SK-N-SH (cell line): ENCODE measurements at regions not wholly inside any gene's neighbourhood (a gene's known extent, or its start where the extent isn't known, plus 50 kb on each side); places are given as distances from the start of the nearest gene placed in this dataset.

ENCODE experiments used
- CTCF ChIA-PET: fragments of 300-600, 350-600 bp; formaldehyde crosslinking; extraction: SDS; loops from one replicate; lab custom pipeline; 2021; lab: Yijun Ruan, JAX
- POLR2A ChIA-PET: fragments of 350-600 bp; sonication (Branson Sonifier 250); formaldehyde crosslinking; extraction: SDS; loops from one replicate; lab custom pipeline; 2020; ENCODE audit warnings: antibody characterized with exemption, inconsistent platforms; lab: Yijun Ruan, JAX
- DNase-seq: peaks from one replicate; pipeline ENCODE4 v3.0.0; 2012
- H2AFZ ChIP-seq: fragments of 200-600 bp; sonication (generic); 2 replicates; pipeline ENCODE4 v1.8.1; 2016; ENCODE audit warnings: antibody characterized with exemption, mild to moderate bottlenecking, low read depth
- H3F3A ChIP-seq: fragments of 200-600 bp; sonication (generic); replicated peaks from 2 replicates; pipeline ENCODE3; 2016; ENCODE audit warnings: antibody characterized with exemption, mild to moderate bottlenecking; ENCODE audit not compliant: insufficient read depth
- H3K27ac ChIP-seq, 2 experiments: fragments of 200-500 bp in 1 of 2; fragments of 200-600 bp in 1 of 2; sonication (Bioruptor generic) in 1 of 2; sonication (generic), shearing (Covaris generic) in 1 of 2; 2 replicates each; pipeline versions ENCODE4 v1.5.1 to v1.6.1; 2014 to 2016; ENCODE audit warnings: low read depth in 2 of 2, inconsistent platforms in 1 of 2, low read length in 1 of 2, mild to moderate bottlenecking in 1 of 2, mixed read lengths in 1 of 2
- H3K27me3 ChIP-seq: fragments of 200-600 bp; sonication (generic), shearing (Covaris generic); 2 replicates; pipeline ENCODE4 v1.6.1; 2016; ENCODE audit warnings: mixed run types; ENCODE audit not compliant: insufficient read depth
- H3K36me3 ChIP-seq, 2 experiments: fragments of 200-500 bp in 1 of 2; fragments of 200-600 bp in 1 of 2; sonication (Bioruptor generic) in 1 of 2; sonication (generic) in 1 of 2; replicated peaks in 1 of 2; 2 replicates each; pipeline versions ENCODE3 to v1.5.1; 2014 to 2016; ENCODE audit warnings: low read length in 1 of 2, mild to moderate bottlenecking in 1 of 2; ENCODE audit not compliant: insufficient read depth in 2 of 2, control insufficient read depth in 1 of 2
- H3K4me1 ChIP-seq, 2 experiments: fragments of 200-500 bp in 1 of 2; fragments of 200-600 bp in 1 of 2; sonication (Bioruptor generic) in 1 of 2; sonication (generic), shearing (Covaris generic) in 1 of 2; 2 replicates each; pipeline versions ENCODE4 v1.5.1 to v1.6.1; 2014 to 2016; ENCODE audit warnings: low read depth in 1 of 2, low read length in 1 of 2, mixed run types in 1 of 2; ENCODE audit not compliant: insufficient read depth in 2 of 2, control insufficient read depth in 1 of 2
- H3K4me2 ChIP-seq: fragments of 200-600 bp; sonication (generic), shearing (Covaris generic); 2 replicates; pipeline ENCODE4 v1.6.1; 2017; ENCODE audit warnings: mixed run types
- H3K4me3 ChIP-seq, 2 experiments: fragments of 200-500 bp in 1 of 2; fragments of 200-600 bp in 1 of 2; sonication (Bioruptor generic) in 1 of 2; sonication (generic), shearing (Covaris generic) in 1 of 2; 2 replicates each; pipeline versions ENCODE4 v1.5.1 to v1.8.1; 2014 to 2016; ENCODE audit warnings: low read depth in 2 of 2, inconsistent platforms in 1 of 2, low read length in 1 of 2, mild to moderate bottlenecking in 1 of 2, mixed read lengths in 1 of 2, moderate library complexity in 1 of 2
- H3K79me2 ChIP-seq: fragments of 200-600 bp; sonication (generic); 2 replicates; pipeline ENCODE4 v1.8.1; 2017; ENCODE audit warnings: mild to moderate bottlenecking; ENCODE audit not compliant: insufficient read depth
- H3K9ac ChIP-seq: fragments of 200-600 bp; sonication (generic); 2 replicates; pipeline ENCODE4 v1.6.1; 2017; ENCODE audit warnings: mixed run types
- H3K9me2 ChIP-seq: fragments of 200-600 bp; sonication (generic); 2 replicates; pipeline ENCODE4 v1.6.1; 2017; ENCODE audit warnings: mixed run types
- H3K9me3 ChIP-seq: fragments of 200-600 bp; sonication (generic); 2 replicates; pipeline ENCODE4 v1.6.1; 2017; ENCODE audit warnings: mixed run types, mild to moderate bottlenecking, moderate library complexity
- H4K20me1 ChIP-seq: fragments of 200-600 bp; sonication (generic); 2 replicates; pipeline ENCODE4 v1.6.1; 2017; ENCODE audit warnings: mild to moderate bottlenecking, mixed run types; ENCODE audit not compliant: insufficient read depth
- EP300 ChIP-seq, 2 experiments: IDR thresholded peaks; 2 replicates each; pipeline versions ENCODE4 v1.4.0 to v1.6.1; 2012; ENCODE audit warnings: borderline replicate concordance in 1 of 2, low read depth in 1 of 2, low read length in 1 of 2
- FOSL2 ChIP-seq: IDR thresholded peaks from 2 replicates; pipeline ENCODE4 v1.4.0; 2012; ENCODE audit warnings: low read depth, mild to moderate bottlenecking, moderate library complexity, borderline replicate concordance
- GABPA ChIP-seq: IDR thresholded peaks from 2 replicates; pipeline ENCODE4 v1.4.0; 2012; ENCODE audit warnings: low read depth, mild to moderate bottlenecking
- GATA2 ChIP-seq: sonication (generic); formaldehyde crosslinking; IDR thresholded peaks from 2 replicates; pipeline ENCODE4 v1.5.0; 2020; ENCODE audit warnings: mild to moderate bottlenecking, missing genetic modification reagents
- MEF2A ChIP-seq: IDR thresholded peaks from 2 replicates; pipeline ENCODE4 v1.4.0; 2012; ENCODE audit warnings: low read depth, borderline replicate concordance
- RAD21 ChIP-seq: IDR thresholded peaks from 2 replicates; pipeline ENCODE4 v1.6.1; 2012; ENCODE audit warnings: mild to moderate bottlenecking, low read length
- SIN3A ChIP-seq: IDR thresholded peaks from 2 replicates; pipeline ENCODE4 v1.6.1; 2012; ENCODE audit warnings: low read depth, mild to moderate bottlenecking, low read length, moderate library complexity, borderline replicate concordance
- SMC3 ChIP-seq: IDR thresholded peaks from 2 replicates; pipeline ENCODE4 v1.6.1; 2012; ENCODE audit warnings: low read depth, low read length, improper control_type of control experiment
- TAF1 ChIP-seq: IDR thresholded peaks from 2 replicates; pipeline ENCODE4 v1.6.1; 2012; ENCODE audit warnings: low read depth, mild to moderate bottlenecking, low read length, moderate library complexity, borderline replicate concordance
- WGBS: methylation state at CpG from one replicate; pipeline ENCODE4 v1.1.6; 2017; ENCODE audit warnings: low lambda C conversion rate; 5-methylcytosine and 5-hydroxymethylcytosine counted together
- TF ChIP-seq, protein P1 (sequence below): fragments of 200-600 bp; sonication (generic); IDR thresholded peaks from 2 replicates; pipeline ENCODE4 v1.6.1; 2017; ENCODE audit warnings: antibody characterized with exemption, mild to moderate bottlenecking, moderate library complexity
- TF ChIP-seq, protein P2 (sequence below): IDR thresholded peaks from 2 replicates; pipeline ENCODE4 v1.4.0; 2012; ENCODE audit warnings: low read depth, borderline replicate concordance

DNA sequence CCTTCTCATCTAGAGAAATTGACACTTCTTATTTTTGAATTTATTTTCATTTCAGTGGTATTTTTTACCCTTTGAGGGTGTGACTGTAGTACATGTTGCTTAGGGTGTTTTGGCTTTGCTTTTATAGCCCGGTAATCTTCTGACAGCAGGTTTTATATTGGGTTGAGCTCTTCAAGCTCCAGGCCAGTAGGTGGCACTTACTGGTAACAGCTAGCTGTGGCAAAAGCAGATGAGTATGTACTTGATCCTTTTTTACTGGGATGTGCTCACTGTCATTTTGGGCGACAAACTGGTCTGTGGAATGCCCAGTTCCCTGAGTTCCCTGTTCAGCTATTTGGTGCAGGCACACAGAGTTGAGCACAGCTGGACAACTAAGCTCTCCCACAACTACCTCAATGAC lies 916.2 kb upstream of the B3GALT2 start:
- H3K27ac ChIP-seq = no peak overlapping the region
- ChIA-PET POLR2A (no interaction called here), CTCF (interaction anchor here (1.0 kb wide), 1 partner anchor 11 kb away, joined by 4 read pairs; no protein-coding TSS in a partner anchor)
- TF ChIP-seq RAD21 (peak; percentile 34), SMC3 (no peak), SIN3A (no peak)
- TF ChIP-seq, protein P1, sequence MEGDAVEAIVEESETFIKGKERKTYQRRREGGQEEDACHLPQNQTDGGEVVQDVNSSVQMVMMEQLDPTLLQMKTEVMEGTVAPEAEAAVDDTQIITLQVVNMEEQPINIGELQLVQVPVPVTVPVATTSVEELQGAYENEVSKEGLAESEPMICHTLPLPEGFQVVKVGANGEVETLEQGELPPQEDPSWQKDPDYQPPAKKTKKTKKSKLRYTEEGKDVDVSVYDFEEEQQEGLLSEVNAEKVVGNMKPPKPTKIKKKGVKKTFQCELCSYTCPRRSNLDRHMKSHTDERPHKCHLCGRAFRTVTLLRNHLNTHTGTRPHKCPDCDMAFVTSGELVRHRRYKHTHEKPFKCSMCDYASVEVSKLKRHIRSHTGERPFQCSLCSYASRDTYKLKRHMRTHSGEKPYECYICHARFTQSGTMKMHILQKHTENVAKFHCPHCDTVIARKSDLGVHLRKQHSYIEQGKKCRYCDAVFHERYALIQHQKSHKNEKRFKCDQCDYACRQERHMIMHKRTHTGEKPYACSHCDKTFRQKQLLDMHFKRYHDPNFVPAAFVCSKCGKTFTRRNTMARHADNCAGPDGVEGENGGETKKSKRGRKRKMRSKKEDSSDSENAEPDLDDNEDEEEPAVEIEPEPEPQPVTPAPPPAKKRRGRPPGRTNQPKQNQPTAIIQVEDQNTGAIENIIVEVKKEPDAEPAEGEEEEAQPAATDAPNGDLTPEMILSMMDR = peak; percentile 22; the same call in 1 of the 2 replicates
- H3F3A ChIP-seq = peaks cover 4% of the 10 kb centered on the region
- no peak overlapping the region for H2AFZ ChIP-seq
- H3K4me2 ChIP-seq = no peak overlapping the region
- no peaks in the 10 kb centered on the region for H3K9me3 ChIP-seq
- 23% methylated on average over 2 of the region's 2 CpGs for WGBS
- no peak for DNase-seq
- H3K36me3 ChIP-seq = no peaks in the 10 kb centered on the region
- H3K79me2 ChIP-seq = no peaks in the 10 kb centered on the region
- no peaks in the 10 kb centered on the region for H4K20me1 ChIP-seq
- no peaks in the 10 kb centered on the region for H3K4me1 ChIP-seq
- no peaks in the 10 kb centered on the region for H3K9me2 ChIP-seq
- no peak overlapping the region for H3K4me3 ChIP-seq
- H3K27me3 ChIP-seq = no peaks in the 10 kb centered on the region; the same call in 1 of the 2 replicates
- no peak overlapping the region for H3K9ac ChIP-seq

DNA sequence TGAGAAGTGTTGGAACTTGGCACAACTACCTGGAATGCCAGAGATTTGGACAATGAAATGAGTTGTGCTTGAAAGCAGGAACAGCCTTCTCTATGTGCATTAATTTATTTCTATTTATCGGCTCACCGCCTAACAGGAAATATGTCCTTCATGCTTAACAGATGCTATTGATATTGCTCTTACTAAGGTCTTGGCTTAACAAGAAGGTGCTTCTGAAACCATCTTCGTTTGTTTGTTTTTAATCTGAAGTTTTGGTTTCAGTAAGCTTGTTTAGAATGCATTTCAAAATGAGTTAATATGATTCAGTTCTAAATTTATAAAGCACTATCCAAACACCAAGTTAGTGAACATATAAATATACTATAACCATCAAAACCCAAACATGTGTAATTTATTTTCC lies 898.3 kb upstream of the B3GALT2 start:
- no peaks in the 10 kb centered on the region for H3K79me2 ChIP-seq
- H3K9me2 ChIP-seq = no peaks in the 10 kb centered on the region
- H2AFZ ChIP-seq = no peak overlapping the region
- no peak overlapping the region for H3K4me2 ChIP-seq
- POLR2A ChIA-PET = no interaction called here
- no peaks in the 10 kb centered on the region for H3F3A ChIP-seq
- no peak overlapping the region for H3K27ac ChIP-seq
- H3K36me3 ChIP-seq = no peaks in the 10 kb centered on the region
- CTCF ChIA-PET = interaction anchor here (0.9 kb wide), 1 partner anchor 194 kb away, joined by 3 read pairs; no protein-coding TSS in a partner anchor
- no peak for TF ChIP-seq MEF2A
- TF ChIP-seq FOSL2 = no peak
- no peak for TF ChIP-seq GABPA
- TF ChIP-seq, protein P2, sequence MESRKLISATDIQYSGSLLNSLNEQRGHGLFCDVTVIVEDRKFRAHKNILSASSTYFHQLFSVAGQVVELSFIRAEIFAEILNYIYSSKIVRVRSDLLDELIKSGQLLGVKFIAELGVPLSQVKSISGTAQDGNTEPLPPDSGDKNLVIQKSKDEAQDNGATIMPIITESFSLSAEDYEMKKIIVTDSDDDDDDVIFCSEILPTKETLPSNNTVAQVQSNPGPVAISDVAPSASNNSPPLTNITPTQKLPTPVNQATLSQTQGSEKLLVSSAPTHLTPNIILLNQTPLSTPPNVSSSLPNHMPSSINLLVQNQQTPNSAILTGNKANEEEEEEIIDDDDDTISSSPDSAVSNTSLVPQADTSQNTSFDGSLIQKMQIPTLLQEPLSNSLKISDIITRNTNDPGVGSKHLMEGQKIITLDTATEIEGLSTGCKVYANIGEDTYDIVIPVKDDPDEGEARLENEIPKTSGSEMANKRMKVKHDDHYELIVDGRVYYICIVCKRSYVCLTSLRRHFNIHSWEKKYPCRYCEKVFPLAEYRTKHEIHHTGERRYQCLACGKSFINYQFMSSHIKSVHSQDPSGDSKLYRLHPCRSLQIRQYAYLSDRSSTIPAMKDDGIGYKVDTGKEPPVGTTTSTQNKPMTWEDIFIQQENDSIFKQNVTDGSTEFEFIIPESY = no peak
- no peak for TF ChIP-seq GATA2 (CRISPR knock-in tag)
- TF ChIP-seq, protein P1 = no peak
- no peak for TF ChIP-seq TAF1
- no peak for TF ChIP-seq EP300 (IDR thresholded peaks at IDR 0.05; ENCODE audit: borderline replicate concordance in 1 of 2, low read depth in 1 of 2, low read length in 1 of 2)
- no peaks in the 10 kb centered on the region for H3K9me3 ChIP-seq
- no peak overlapping the region for H3K4me3 ChIP-seq
- whole genome bisulfite sequencing = 61% methylated on average over 3 of the region's 3 CpGs
- no peak overlapping the region for H3K9ac ChIP-seq
- H3K27me3 ChIP-seq = no peaks in the 10 kb centered on the region
- no peaks in the 10 kb centered on the region for H3K4me1 ChIP-seq
- no peak for DNase-seq
- H4K20me1 ChIP-seq = no peaks in the 10 kb centered on the region
